A549 (cell line): ENCODE measurements at regions not wholly inside any gene's neighbourhood (a gene's known extent, or its start where the extent isn't known, plus 50 kb on each side); places are given as distances from the start of the nearest gene placed in this dataset.

ENCODE experiments used
- CEBPB ChIP-seq, 2 experiments: fragments of >200 bp in 1 of 2; sonication (Bioruptor Twin) in 1 of 2; formaldehyde crosslinking in 1 of 2; IDR thresholded peaks; 2 replicates each; pipeline ENCODE4 v1.6.1; 2012 to 2016
- CHD2 ChIP-seq: fragments of 150-350 bp; IDR thresholded peaks from 2 replicates; pipeline ENCODE4 v1.6.1; 2014; ENCODE audit warnings: low read length; ENCODE audit not compliant: partially characterized antibody
- EP300 ChIP-seq, 2 experiments: fragments of >200 bp; sonication (Bioruptor Twin); formaldehyde crosslinking; IDR thresholded peaks; 2 replicates in 1 of 2; 3 replicates in 1 of 2; pipeline ENCODE4 v1.6.1; 2016 to 2017
- KDM1A ChIP-seq: fragments of 200-600 bp; sonication (generic); IDR thresholded peaks from 2 replicates; pipeline ENCODE4 v1.6.1; 2016; ENCODE audit warnings: low read depth, mild to moderate bottlenecking
- MAFK ChIP-seq: fragments of 450-650 bp; IDR thresholded peaks from 2 replicates; pipeline ENCODE4 v1.6.1; 2014; ENCODE audit not compliant: partially characterized antibody
- POLR2A ChIP-seq: IDR thresholded peaks from 2 replicates; pipeline ENCODE4 v1.6.1; 2012; ENCODE audit warnings: mild to moderate bottlenecking, low read length
- RFX5 ChIP-seq: fragments of 450-650 bp; IDR thresholded peaks from 2 replicates; pipeline ENCODE4 v1.7.1; 2014; ENCODE audit warnings: antibody characterized with exemption, mild to moderate bottlenecking, moderate library complexity
- SREBF2 ChIP-seq: fragments of 450-650 bp; IDR thresholded peaks from 2 replicates; pipeline ENCODE4 v1.6.1; 2014; ENCODE audit warnings: mild to moderate bottlenecking, moderate library complexity
- TF ChIP-seq, protein P1 (sequence below): fragments of >200 bp; sonication (Bioruptor Twin); formaldehyde crosslinking; IDR thresholded peaks from 3 replicates; pipeline ENCODE4 v1.5.1; 2016

DNA sequence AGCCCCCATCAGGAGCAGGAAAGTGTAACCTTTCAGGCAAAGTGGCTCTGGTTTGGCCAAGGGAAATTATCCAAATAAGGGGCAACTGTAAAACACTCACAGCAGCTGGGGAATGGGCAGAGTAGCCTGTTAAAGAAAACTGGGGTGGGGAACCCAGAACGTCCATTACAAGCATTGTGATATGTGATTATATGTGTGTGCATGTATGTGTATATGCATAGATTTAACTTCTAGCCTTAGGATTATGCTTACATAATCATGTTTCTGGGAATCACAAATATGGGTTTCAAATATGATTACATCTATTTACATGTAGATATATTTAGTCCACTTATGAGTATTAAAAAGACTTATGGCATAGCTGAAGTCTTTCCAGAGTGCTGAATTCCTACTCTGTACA lies 278.1 kb upstream of the JAG1 start:
- no peak for TF ChIP-seq SREBF2
- no peak for TF ChIP-seq EP300 (IDR thresholded peaks at IDR 0.05)
- no peak for TF ChIP-seq POLR2A
- no peak for TF ChIP-seq CEBPB (IDR thresholded peaks at IDR 0.05)
- TF ChIP-seq CHD2, result no peak
- no peak for TF ChIP-seq RFX5
- TF ChIP-seq, protein P1, sequence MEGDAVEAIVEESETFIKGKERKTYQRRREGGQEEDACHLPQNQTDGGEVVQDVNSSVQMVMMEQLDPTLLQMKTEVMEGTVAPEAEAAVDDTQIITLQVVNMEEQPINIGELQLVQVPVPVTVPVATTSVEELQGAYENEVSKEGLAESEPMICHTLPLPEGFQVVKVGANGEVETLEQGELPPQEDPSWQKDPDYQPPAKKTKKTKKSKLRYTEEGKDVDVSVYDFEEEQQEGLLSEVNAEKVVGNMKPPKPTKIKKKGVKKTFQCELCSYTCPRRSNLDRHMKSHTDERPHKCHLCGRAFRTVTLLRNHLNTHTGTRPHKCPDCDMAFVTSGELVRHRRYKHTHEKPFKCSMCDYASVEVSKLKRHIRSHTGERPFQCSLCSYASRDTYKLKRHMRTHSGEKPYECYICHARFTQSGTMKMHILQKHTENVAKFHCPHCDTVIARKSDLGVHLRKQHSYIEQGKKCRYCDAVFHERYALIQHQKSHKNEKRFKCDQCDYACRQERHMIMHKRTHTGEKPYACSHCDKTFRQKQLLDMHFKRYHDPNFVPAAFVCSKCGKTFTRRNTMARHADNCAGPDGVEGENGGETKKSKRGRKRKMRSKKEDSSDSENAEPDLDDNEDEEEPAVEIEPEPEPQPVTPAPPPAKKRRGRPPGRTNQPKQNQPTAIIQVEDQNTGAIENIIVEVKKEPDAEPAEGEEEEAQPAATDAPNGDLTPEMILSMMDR, result no peak
- TF ChIP-seq KDM1A, result no peak
- peak; percentile 28 for TF ChIP-seq MAFK
